H7 (cell line): ENCODE measurements at regions not wholly inside any gene's neighbourhood (a gene's known extent, or its start where the extent isn't known, plus 50 kb on each side); places are given as distances from the start of the nearest gene placed in this dataset.

Experiments
- DNase-seq: peaks from one replicate; pipeline ENCODE4 v3.0.0; 2012
- H3K27me3 ChIP-seq: 2 replicates; pipeline ENCODE4 v1.6.0; 2011; ENCODE audit warnings: mild to moderate bottlenecking, low read length; ENCODE audit not compliant: control insufficient read depth, insufficient read depth
- H3K36me3 ChIP-seq: replicated peaks from 2 replicates; pipeline ENCODE4 v1.5.1; 2011; ENCODE audit warnings: low read length; ENCODE audit not compliant: control insufficient read depth, insufficient read depth
- H3K4me3 ChIP-seq: 2 replicates; pipeline ENCODE4 v1.5.1; 2011; ENCODE audit warnings: low read depth, mild to moderate bottlenecking, control low read depth, low read length, moderate library complexity; ENCODE audit not compliant: insufficient read depth

GRCh38 chr3:150110097-150110496, 139.4 kb upstream of the PFN2 start:
- no peak overlapping the region for H3K4me3 ChIP-seq

DNA sequence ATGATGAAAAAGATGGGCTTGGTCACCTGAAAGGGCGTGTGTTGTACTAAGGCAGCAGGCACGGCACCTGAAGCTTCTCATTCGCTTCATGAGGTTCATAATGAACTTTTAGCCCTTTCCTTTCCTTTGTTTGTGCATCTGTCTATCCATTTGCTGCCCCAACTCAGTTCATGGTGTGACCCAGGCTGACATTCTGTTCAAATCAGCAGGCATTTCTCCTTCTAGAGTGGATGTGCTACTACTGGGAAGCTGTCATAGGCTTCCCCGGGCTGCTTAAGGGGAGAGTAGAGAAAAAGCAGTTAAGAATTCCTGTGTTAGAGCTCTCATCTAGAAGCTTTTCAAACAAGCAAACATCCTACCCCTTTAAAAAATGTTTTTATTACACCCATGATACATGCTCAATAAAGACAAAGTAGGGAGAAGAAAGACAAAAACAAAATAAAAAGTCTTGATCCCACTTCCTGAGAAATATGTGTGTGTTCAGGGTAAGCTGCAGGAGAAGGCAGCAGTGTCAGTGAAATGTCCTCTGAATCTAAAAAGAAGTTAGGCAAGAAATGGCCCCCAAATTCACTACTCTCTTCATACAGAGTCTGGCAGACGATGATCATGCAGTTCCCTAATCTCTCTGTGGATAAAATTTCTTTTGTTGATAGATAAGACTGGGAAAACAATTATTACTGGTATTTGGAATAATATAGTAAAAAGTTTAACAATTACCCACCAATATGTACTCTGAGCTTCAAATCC, 136.9 kb upstream of the PFN2 start:
- Histone ChIP-seq H3K27me3 (no peaks in the 10 kb centered on the region), H3K4me3 (no peak overlapping the region), H3K36me3 (no peaks in the 10 kb centered on the region)
- no peak for DNase-seq

More at GRCh38 chr3:150110097-150110496, 139.4 kb upstream of the PFN2 start:
- no peaks in the 10 kb centered on the region for H3K27me3 ChIP-seq
- no peak for DNase-seq
- no peaks in the 10 kb centered on the region for H3K36me3 ChIP-seq

GRCh38 chr3:150106740-150107428, 136.2 kb upstream of the PFN2 start:
- no peak for DNase-seq
- Histone ChIP-seq H3K36me3 (no peaks in the 10 kb centered on the region), H3K4me3 (no peak overlapping the region), H3K27me3 (no peaks in the 10 kb centered on the region)

DNA sequence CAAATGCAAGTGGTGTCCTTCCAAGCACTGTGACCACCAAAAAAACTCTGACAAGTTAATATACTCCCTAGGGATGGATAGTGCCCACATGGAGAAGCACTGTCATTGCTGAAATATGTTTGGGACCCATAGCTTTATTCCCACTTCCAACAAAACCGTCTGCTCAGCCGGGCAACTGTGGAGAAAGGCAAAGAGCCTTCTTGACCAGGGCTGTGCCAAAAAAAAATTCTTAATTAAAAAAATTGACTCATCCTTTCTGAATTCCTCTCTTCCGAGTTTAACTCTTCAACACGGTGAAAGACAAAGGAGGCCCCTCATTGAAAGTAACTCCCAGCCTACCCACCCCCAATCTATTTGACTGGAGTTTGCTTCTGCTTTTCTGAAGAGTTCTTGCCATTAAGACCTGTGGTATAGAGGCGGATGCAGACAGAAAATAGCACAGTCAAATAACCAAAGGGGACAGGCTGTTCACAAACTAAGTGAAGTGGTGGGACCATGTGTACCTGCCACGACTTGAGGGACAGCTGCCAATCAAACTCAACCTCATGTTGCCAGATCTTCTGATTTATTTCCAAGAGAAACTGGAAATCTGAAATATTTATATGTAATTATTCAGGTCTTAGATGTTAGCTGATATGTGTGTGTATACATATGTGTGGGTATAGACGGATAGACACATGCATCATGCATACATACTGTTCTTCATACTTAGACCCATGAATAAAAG, 135.4 kb upstream of the PFN2 start:
- Histone ChIP-seq H3K4me3 (no peak overlapping the region), H3K27me3 (no peaks in the 10 kb centered on the region), H3K36me3 (no peaks in the 10 kb centered on the region)
- no peak for DNase-seq

DNA sequence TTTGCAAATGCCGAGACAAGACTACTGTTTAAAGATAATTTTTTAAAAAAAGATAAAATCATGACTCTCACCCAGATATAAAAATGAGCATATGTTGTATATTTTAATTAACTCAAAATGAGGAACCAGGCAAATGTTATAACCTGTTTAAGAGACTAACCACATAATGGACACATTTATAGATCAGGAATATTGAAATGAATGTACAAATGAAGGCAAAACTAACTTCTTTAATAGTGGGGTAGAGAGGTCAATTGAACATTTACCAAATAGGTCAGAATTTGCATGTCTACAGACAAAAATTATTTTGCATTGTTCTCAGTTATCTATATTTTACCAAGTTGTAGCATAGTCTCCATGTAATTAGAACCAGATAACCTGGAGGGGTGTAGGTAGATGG, 134.3 kb upstream of the PFN2 start:
- no peak for DNase-seq
- Histone ChIP-seq H3K36me3 (no peaks in the 10 kb centered on the region), H3K4me3 (no peak overlapping the region), H3K27me3 (no peaks in the 10 kb centered on the region)

DNA sequence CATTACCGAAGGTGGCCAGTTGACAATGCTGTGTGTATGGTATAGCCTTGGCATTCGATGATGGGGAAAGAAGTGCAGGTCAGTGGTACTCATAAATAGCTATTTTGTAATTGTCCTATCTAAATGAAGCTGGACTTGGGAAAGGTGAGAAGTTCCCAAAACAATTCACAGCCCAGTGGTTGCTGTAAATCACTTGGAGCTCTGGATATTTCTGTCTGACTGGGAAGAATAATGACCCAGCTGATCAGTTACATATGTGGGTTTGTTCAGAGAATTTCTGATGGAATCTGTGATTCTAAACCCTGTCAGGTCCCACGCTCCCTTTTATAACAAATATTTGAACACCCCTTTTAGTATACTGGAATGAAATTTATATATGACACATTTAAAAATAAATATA, 133.9 kb upstream of the PFN2 start:
- H3K27me3 ChIP-seq: no peaks in the 10 kb centered on the region
- DNase-seq: no peak
- no peak overlapping the region for H3K4me3 ChIP-seq
- no peaks in the 10 kb centered on the region for H3K36me3 ChIP-seq

GRCh38 chr3:150101016-150101415, 130.3 kb upstream of the PFN2 start:
- H3K36me3 ChIP-seq: no peaks in the 10 kb centered on the region
- no peaks in the 10 kb centered on the region for H3K27me3 ChIP-seq
- no peak overlapping the region for H3K4me3 ChIP-seq
- DNase-seq: no peak

DNA sequence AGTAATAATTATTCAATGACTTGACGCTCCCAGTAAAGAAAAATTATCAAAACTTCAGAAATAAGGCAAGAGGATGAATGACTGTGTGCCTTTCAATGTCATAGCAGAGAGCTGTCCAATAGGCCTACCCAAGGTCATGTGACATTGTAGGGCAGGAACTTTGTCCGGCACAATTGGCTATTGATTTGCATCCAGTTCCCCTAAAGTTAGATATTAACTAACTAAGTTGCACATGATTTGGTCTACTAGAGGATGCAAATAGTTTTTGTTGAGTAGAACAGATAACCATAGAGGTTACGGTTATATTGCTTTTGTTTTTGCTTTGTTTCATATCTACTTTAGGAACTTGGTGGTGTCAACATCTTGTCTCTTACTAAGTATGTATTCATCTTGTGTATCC, 127.9 kb upstream of the PFN2 start:
- H3K27me3 ChIP-seq: no peaks in the 10 kb centered on the region
- H3K36me3 ChIP-seq: no peaks in the 10 kb centered on the region
- no peak for DNase-seq
- no peak overlapping the region for H3K4me3 ChIP-seq

- DNase-seq: no peak
- H3K36me3 ChIP-seq: no peaks in the 10 kb centered on the region
- H3K27me3 ChIP-seq: no peaks in the 10 kb centered on the region
- H3K4me3 ChIP-seq: no peak overlapping the region
These were observed 126.8 kb upstream of the PFN2 start for GRCh38 chr3:150097588-150097890.

DNA sequence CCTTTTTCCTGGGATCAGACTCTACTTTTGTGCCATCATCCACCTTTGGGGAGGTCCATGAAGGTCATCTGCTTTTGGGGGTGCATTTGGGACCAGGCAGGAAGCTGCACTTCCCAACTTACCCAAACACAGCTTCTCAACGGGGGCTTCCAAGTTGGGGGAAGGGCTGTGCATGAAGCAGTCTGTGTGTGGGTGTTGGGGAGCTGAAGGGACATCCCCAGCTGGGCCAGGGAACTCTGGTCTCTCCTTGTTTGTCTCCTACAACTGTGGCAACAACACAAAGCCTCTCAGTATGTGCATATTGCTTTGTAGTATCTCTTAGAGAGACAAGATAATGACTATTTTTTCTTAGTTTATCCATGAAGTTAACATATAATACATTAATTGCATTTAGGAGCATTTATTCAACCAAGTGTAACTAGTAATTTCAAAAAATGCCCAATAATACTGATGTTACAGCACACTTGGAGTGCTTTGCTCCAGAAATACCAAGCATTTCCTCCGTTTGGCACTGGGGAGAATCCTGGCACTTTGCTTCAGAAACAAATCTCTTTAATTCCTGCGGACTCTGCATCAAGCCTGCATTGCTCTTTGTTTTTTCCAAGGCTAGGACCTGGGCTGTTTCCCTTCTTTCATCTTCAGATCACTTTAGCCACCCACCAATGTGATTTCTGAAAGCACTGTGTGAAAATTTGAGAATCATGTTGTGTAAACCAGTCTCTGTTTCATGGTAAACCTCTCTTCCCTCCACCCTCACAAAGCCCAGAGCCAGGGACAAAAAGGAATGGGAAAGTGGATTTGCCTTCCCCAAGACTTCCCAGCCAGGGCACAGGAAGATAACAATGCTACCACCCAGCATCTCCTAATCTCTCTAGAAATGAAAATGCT, 126.2 kb upstream of the PFN2 start:
- DNase-seq: no peak
- H3K27me3 ChIP-seq: no peaks in the 10 kb centered on the region
- H3K4me3 ChIP-seq: no peak overlapping the region
- H3K36me3 ChIP-seq: no peaks in the 10 kb centered on the region

GRCh38 chr3:150094150-150094933, 123.6 kb upstream of the PFN2 start:
- Histone ChIP-seq H3K27me3 (no peaks in the 10 kb centered on the region; the same call in 1 of the 2 replicates), H3K36me3 (no peaks in the 10 kb centered on the region), H3K4me3 (no peak overlapping the region)
- no peak for DNase-seq

GRCh38 chr3:150091626-150092025, 120.9 kb upstream of the PFN2 start:
- Histone ChIP-seq H3K36me3 (no peaks in the 10 kb centered on the region), H3K4me3 (no peak overlapping the region), H3K27me3 (no peaks in the 10 kb centered on the region; the same call in 1 of the 2 replicates)
- DNase-seq: no peak

GRCh38 chr3:150090877-150091276, 120.2 kb upstream of the PFN2 start:
- Histone ChIP-seq H3K27me3 (no peaks in the 10 kb centered on the region; the same call in 1 of the 2 replicates), H3K4me3 (no peak overlapping the region), H3K36me3 (no peaks in the 10 kb centered on the region)
- DNase-seq: no peak

- Histone ChIP-seq H3K27me3 (no peaks in the 10 kb centered on the region; the same call in 1 of the 2 replicates), H3K36me3 (no peaks in the 10 kb centered on the region), H3K4me3 (no peak overlapping the region)
- no peak for DNase-seq
These were observed 119.3 kb upstream of the PFN2 start for GRCh38 chr3:150090006-150090405.
